ENCODE measurements at regions not wholly inside any gene's neighbourhood (a gene's known extent, or its start where the extent isn't known, plus 50 kb on each side); places are given as distances from the start of the nearest gene placed in this dataset.

DNA sequence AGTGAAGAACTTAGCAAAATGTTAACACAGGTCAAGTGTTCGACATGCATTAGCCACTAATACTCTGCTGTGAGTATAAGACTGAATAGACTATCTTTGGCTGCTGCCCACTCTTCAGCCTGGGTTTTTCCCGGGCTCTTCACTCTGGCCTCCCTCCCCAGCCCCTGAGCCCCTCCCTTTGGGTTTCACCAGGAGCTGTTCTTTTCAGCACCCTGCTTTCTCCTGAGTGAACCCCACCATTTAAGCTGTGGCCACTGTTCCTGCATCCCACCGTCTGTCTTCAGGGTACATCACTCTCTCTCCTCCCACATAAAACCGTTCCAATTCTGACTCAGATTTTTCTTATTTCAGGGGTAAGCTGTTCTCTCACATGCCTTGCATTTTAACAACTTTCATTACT is 92.0 kb upstream of the ASIC2 start:
- no peaks in the 10 kb centered on the region for H3K4me1 ChIP-seq (ENCODE audit: insufficient read depth, low read length, severe bottlenecking)
- TF ChIP-seq, protein P1, sequence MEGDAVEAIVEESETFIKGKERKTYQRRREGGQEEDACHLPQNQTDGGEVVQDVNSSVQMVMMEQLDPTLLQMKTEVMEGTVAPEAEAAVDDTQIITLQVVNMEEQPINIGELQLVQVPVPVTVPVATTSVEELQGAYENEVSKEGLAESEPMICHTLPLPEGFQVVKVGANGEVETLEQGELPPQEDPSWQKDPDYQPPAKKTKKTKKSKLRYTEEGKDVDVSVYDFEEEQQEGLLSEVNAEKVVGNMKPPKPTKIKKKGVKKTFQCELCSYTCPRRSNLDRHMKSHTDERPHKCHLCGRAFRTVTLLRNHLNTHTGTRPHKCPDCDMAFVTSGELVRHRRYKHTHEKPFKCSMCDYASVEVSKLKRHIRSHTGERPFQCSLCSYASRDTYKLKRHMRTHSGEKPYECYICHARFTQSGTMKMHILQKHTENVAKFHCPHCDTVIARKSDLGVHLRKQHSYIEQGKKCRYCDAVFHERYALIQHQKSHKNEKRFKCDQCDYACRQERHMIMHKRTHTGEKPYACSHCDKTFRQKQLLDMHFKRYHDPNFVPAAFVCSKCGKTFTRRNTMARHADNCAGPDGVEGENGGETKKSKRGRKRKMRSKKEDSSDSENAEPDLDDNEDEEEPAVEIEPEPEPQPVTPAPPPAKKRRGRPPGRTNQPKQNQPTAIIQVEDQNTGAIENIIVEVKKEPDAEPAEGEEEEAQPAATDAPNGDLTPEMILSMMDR (IDR thresholded peaks at IDR 0.05; ENCODE audit: low read length): no peak
- TF ChIP-seq EZH2 (IDR thresholded peaks at IDR 0.05; ENCODE audit: borderline replicate concordance, low read length): no peak
- H3K4me3 ChIP-seq (ENCODE audit: low read depth, low read length, poor library complexity, severe bottlenecking): no peak overlapping the region
- H3K9me2 ChIP-seq (ENCODE audit: low read depth, low read length): no peaks in the 10 kb centered on the region
- H3K27me3 ChIP-seq (ENCODE audit: insufficient read depth, low read length): no peaks in the 10 kb centered on the region
- H3K36me3 ChIP-seq (ENCODE audit: insufficient read depth, low read length): no peaks in the 10 kb centered on the region
- H3K79me2 ChIP-seq (ENCODE audit: insufficient read depth, low read length): no peaks in the 10 kb centered on the region
- H3K9me3 ChIP-seq (ENCODE audit: low read length): no peaks in the 10 kb centered on the region
- no peak overlapping the region for H3K9ac ChIP-seq (ENCODE audit: low read length)
- H2AFZ ChIP-seq (ENCODE audit: low read length): no peak overlapping the region
- H4K20me1 ChIP-seq (ENCODE audit: insufficient read depth, low read length): no peaks in the 10 kb centered on the region
- no peaks in the 10 kb centered on the region for H3F3A ChIP-seq (ENCODE audit: insufficient read depth, low read length)
- no peak overlapping the region for H3K4me2 ChIP-seq (ENCODE audit: low read length)
- H3K27ac ChIP-seq (ENCODE audit: low read depth, low read length, poor library complexity, severe bottlenecking): no peak overlapping the region

DNA sequence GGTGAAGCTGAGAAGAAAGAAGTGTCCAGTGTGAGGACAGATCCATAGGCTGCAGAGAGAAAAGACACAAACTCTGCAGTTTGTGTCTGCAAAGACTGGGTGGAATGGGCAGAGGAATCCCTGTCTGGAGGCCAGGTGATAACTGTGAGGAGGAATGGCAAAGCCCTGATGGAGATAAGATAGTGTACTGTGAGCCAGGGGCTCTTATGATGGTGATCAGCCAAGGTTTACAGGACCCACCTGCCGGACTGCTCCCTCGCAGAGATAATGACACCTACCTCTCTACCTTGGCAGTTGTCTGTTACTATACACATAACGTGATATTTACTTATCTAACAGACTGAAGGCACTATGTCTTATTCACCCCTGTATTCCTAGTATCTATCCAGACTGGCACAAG is 92.6 kb upstream of the ASIC2 start:
- no peaks in the 10 kb centered on the region for H3F3A ChIP-seq (ENCODE audit: insufficient read depth, low read length)
- no peaks in the 10 kb centered on the region for H4K20me1 ChIP-seq (ENCODE audit: insufficient read depth, low read length)
- no peaks in the 10 kb centered on the region for H3K27me3 ChIP-seq (ENCODE audit: insufficient read depth, low read length)
- no peak overlapping the region for H3K4me2 ChIP-seq (ENCODE audit: low read length)
- TF ChIP-seq, protein P1 (IDR thresholded peaks at IDR 0.05; ENCODE audit: low read length): no peak
- no peak for TF ChIP-seq EZH2 (IDR thresholded peaks at IDR 0.05; ENCODE audit: borderline replicate concordance, low read length)
- H3K9me2 ChIP-seq (ENCODE audit: low read depth, low read length): no peaks in the 10 kb centered on the region
- no peaks in the 10 kb centered on the region for H3K79me2 ChIP-seq (ENCODE audit: insufficient read depth, low read length)
- H2AFZ ChIP-seq (ENCODE audit: low read length): no peak overlapping the region
- no peaks in the 10 kb centered on the region for H3K4me1 ChIP-seq (ENCODE audit: insufficient read depth, low read length, severe bottlenecking)
- H3K9ac ChIP-seq (ENCODE audit: low read length): no peak overlapping the region
- no peak overlapping the region for H3K27ac ChIP-seq (ENCODE audit: low read depth, low read length, poor library complexity, severe bottlenecking)
- no peaks in the 10 kb centered on the region for H3K36me3 ChIP-seq (ENCODE audit: insufficient read depth, low read length)
- H3K9me3 ChIP-seq (ENCODE audit: low read length): no peaks in the 10 kb centered on the region
- no peak overlapping the region for H3K4me3 ChIP-seq (ENCODE audit: low read depth, low read length, poor library complexity, severe bottlenecking)

GRCh38 chr17:33387406-33387805 is 94.3 kb upstream of the ASIC2 start:
- no peaks in the 10 kb centered on the region for H3F3A ChIP-seq (ENCODE audit: insufficient read depth, low read length)
- no peaks in the 10 kb centered on the region for H3K36me3 ChIP-seq (ENCODE audit: insufficient read depth, low read length)
- H3K4me1 ChIP-seq (ENCODE audit: insufficient read depth, low read length, severe bottlenecking): no peaks in the 10 kb centered on the region
- no peak overlapping the region for H3K9ac ChIP-seq (ENCODE audit: low read length)
- H4K20me1 ChIP-seq (ENCODE audit: insufficient read depth, low read length): no peaks in the 10 kb centered on the region
- H3K4me2 ChIP-seq (ENCODE audit: low read length): no peak overlapping the region
- H3K9me2 ChIP-seq (ENCODE audit: low read depth, low read length): no peaks in the 10 kb centered on the region
- H3K9me3 ChIP-seq (ENCODE audit: low read length): no peaks in the 10 kb centered on the region
- no peak overlapping the region for H3K27ac ChIP-seq (ENCODE audit: low read depth, low read length, poor library complexity, severe bottlenecking)
- TF ChIP-seq, protein P1 (IDR thresholded peaks at IDR 0.05; ENCODE audit: low read length): no peak
- TF ChIP-seq EZH2 (IDR thresholded peaks at IDR 0.05; ENCODE audit: borderline replicate concordance, low read length): no peak
- no peaks in the 10 kb centered on the region for H3K79me2 ChIP-seq (ENCODE audit: insufficient read depth, low read length)
- H3K27me3 ChIP-seq (ENCODE audit: insufficient read depth, low read length): no peaks in the 10 kb centered on the region
- no peak overlapping the region for H3K4me3 ChIP-seq (ENCODE audit: low read depth, low read length, poor library complexity, severe bottlenecking)
- no peak overlapping the region for H2AFZ ChIP-seq (ENCODE audit: low read length)
